HG03378 (cell line): ENCODE measurements at regions not wholly inside any gene's neighbourhood (a gene's known extent, or its start where the extent isn't known, plus 50 kb on each side); places are given as distances from the start of the nearest gene placed in this dataset.

Experiments used
- ATAC-seq: cut with Tn5 transposase; IDR thresholded peaks from one replicate; pipeline ENCODE4 v1.9.1; 2021; ENCODE audit warnings: mild to moderate bottlenecking, moderate library complexity; ENCODE audit not compliant: unreplicated experiment

DNA sequence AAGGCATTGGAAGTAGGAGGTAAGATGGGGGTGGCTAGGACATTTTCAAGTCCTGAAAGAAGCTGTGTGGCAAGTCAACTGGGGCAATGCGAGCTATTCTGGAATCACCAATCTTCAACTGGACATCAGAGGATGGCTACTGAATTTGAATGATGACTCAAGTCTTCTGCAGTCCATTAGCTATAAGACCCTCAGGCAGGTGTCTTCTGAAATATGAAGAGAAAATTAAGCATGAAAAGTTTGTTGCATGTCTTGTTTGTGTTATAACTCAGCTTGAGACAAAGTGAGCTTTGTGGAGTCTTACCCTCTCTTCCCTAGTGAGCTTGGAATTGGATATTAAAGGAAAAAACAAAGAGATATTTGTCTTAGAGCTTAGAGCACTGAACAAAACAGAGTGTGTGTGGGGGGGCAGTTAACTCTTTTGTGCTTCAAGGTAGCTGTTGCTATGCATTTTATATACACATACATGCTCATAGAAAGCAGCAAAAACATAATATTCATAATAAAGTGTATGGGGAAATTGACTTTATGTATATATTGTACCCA lies 979.1 kb downstream of the MCTP2 start:
- no peak for ATAC-seq

DNA sequence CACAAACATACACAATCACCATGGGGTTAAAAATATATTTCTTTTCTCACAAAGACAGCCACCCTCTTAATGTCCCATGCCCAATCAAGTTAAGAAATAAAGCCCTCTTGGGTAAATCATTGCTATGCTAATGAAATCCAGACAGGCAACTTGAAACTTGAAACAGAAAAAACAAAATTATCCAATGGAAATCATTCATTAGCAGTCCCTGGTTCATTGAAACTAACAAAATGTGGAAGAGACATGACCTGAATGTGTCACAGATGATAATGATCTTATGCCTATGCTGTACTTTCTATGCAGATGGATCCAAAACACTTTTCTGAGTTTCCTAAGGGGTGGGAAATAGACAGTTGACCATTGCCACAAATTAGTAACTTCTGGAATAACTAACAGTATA lies 983.7 kb downstream of the MCTP2 start:
- no peak for ATAC-seq

- ATAC-seq = no peak
These were observed 995.5 kb downstream of the MCTP2 start for GRCh38 chr15:95226835-95227234.

DNA sequence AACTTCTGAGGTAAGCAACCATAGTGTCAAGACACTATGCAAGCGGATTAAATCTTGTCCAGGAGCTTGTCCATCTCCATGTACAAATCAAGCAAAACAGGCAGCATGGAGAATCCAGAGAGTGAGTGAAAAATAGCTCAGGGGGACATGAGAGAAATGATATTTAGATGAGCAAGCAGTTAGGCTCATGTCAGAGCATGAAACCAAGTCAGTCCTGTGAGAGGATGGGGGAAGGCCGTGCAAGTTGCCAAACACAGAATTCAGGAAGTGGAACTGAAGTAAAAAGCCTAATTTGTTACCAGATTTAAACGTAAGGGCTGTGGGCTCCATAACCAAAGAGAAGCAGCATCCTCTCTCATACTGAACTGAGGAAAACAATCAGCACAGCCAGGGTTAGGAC lies 995.9 kb downstream of the MCTP2 start:
- no peak for ATAC-seq

GRCh38 chr15:95228856-95229555 lies 997.6 kb downstream of the MCTP2 start:
- no peak for ATAC-seq

GRCh38 chr15:95235033-95235432 lies 1003.7 kb downstream of the MCTP2 start:
- no peak for ATAC-seq

- ATAC-seq = no peak
These were observed 1016.0 kb downstream of the MCTP2 start for GRCh38 chr15:95247071-95247984.

GRCh38 chr15:95249524-95249923 lies 1018.2 kb downstream of the MCTP2 start:
- no peak for ATAC-seq

GRCh38 chr15:95252404-95252803 lies 1021.0 kb downstream of the MCTP2 start:
- no peak for ATAC-seq

DNA sequence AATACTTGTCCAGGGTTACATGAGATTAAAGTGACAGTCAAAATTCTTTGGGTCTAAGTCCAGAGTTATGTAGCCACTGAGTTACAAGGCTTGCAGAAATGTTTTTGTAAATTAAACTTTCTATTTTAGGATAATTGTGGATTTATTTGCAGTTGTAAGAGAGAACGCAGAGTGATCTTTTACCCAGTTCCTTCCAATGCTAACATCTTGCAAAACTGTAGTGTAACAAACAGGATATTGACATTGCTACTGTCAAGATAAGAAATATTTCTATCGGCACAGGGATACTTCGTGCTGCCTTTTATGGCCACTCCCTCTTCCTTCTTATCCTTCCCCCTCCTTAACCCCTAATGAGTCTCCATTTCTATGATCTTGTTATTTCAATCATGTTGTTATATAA lies 1022.9 kb downstream of the MCTP2 start:
- no peak for ATAC-seq

- peak; percentile 82 for ATAC-seq
These were observed 1028.2 kb downstream of the MCTP2 start for GRCh38 chr15:95259513-95259912.

DNA sequence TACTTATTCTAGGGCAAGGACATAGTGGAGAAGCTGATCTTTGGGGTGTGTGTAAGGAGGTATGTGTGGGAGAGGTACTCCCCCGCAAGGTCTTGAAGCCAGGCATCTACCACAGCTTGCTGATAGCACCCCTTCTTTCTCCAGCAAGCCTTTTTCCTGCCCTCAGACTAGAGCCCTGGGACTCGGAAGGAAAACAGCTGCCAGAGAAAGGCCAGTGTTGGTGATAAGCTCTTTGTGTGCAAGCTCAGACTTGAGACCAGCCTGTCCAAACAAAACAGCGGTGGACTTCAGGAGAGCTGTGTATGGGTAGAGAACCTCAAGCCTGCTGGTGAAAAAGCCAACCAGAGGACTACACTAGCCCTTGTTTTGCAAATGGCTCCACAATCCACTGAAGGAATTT lies 1028.6 kb downstream of the MCTP2 start:
- no peak for ATAC-seq

DNA sequence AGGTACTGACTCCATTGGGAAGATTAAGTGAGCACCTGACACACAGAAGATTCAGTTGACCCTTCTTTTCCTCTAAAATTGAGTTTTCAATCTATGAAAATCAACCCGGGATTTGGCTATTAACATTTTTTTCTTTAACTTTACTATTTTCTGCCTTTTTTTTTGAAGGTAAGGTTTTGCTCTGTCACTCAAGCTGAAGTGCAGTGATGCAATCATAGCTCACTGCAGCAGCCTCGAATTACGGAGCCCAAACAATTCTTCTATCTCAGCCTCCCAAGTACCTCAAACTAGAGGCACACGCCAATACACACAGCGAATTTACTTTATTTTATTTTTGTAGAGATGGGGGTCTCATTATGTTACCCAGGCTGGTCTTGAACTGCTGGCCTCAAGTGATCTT lies 1029.5 kb downstream of the MCTP2 start:
- no peak for ATAC-seq

GRCh38 chr15:95261546-95261945 lies 1030.2 kb downstream of the MCTP2 start:
- ATAC-seq = no peak

DNA sequence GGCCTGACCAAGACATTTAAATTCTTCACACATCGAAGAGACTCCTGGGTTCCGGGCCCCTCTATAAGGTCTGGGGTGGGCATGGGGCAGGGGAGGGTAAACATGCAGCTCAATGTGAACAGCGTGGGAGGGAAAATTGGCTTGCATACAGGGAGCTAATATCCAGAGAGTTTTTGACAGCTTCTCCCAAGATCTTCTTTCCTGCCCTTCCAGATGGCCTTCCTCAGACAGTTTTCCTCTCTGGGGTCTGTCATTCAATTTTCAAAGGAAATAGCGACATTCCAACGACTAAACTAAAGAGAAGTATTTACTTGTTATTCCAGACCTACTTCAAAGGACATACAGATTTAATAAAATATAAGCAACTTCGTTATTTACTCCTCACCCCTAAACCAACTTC lies 1030.6 kb downstream of the MCTP2 start:
- ATAC-seq = no peak

GRCh38 chr15:95262866-95263564 lies 1031.7 kb downstream of the MCTP2 start:
- no peak for ATAC-seq

DNA sequence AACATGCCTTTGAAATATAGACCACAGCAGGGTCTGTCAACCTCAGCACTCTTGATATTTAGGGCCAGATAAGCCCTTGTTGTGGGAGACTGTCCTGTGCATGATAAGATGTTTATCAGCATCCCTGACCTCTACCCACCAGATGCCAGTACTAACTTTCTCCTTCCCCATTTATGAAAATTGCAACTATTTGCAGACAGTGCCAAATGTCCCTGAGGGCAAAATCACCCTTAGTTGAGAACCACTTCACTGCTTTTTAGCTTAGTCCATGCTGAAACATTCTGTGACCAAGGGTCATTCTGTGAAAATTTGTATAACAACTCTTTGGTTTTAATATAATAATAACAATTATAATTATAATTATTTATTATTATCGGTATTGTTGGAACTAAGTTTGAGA lies 1032.4 kb downstream of the MCTP2 start:
- ATAC-seq = no peak

GRCh38 chr15:95265419-95265997 lies 1034.1 kb downstream of the MCTP2 start:
- no peak for ATAC-seq

- no peak for ATAC-seq
These were observed 1035.2 kb downstream of the MCTP2 start for GRCh38 chr15:95266451-95267061.

GRCh38 chr15:95267481-95267880 lies 1036.1 kb downstream of the MCTP2 start:
- ATAC-seq = no peak
